H9 (cell line): ENCODE measurements at regions not wholly inside any gene's neighbourhood (a gene's known extent, or its start where the extent isn't known, plus 50 kb on each side); places are given as distances from the start of the nearest gene placed in this dataset.
A peak's percentile ranks its signal among the peaks of the same experiment; 100 is the strongest.

Experiments used
- DNase-seq: peaks from one replicate; pipeline ENCODE4 v3.0.0-alpha.2; 2017
- H2AFZ ChIP-seq: one replicate; pipeline ENCODE4 v1.6.1; 2013; ENCODE audit warnings: mild to moderate bottlenecking, low read length, control low read depth, moderate library complexity
- H2AK5ac ChIP-seq: 2 replicates; pipeline ENCODE4 v1.6.1; 2013; ENCODE audit warnings: low read length, control low read depth, mixed read lengths; ENCODE audit not compliant: insufficient read length
- H2BK120ac ChIP-seq: one replicate; pipeline ENCODE4 v1.6.1; 2013; ENCODE audit warnings: low read depth, mild to moderate bottlenecking, low read length, control low read depth, inconsistent platforms; ENCODE audit not compliant: poor library complexity, severe bottlenecking
- H2BK12ac ChIP-seq: 2 replicates; pipeline ENCODE4 v1.6.1; 2013; ENCODE audit warnings: low read length, control low read depth, mixed read lengths, low read depth; ENCODE audit not compliant: insufficient read length
- H2BK15ac ChIP-seq: 2 replicates; pipeline ENCODE4 v1.6.1; 2013; ENCODE audit warnings: low read depth, low read length, control low read depth
- H2BK20ac ChIP-seq: one replicate; pipeline ENCODE4 v1.6.1; 2013; ENCODE audit warnings: low read depth, mild to moderate bottlenecking, low read length, control low read depth, inconsistent platforms; ENCODE audit not compliant: poor library complexity, severe bottlenecking
- H2BK5ac ChIP-seq: 2 replicates; pipeline ENCODE4 v1.6.1; 2013; ENCODE audit warnings: low read length, control low read depth, mixed read lengths; ENCODE audit not compliant: insufficient read length
- H3K14ac ChIP-seq: 2 replicates; pipeline ENCODE4 v1.6.1; 2013; ENCODE audit warnings: low read length, control low read depth; ENCODE audit not compliant: insufficient read depth
- H3K18ac ChIP-seq: 2 replicates; pipeline ENCODE4 v1.6.1; 2013; ENCODE audit warnings: low read depth, mild to moderate bottlenecking, mixed read lengths, low read length, control low read depth; ENCODE audit not compliant: insufficient read length
- H3K23ac ChIP-seq: 2 replicates; pipeline ENCODE4 v1.6.1; 2013; ENCODE audit warnings: low read length, control low read depth, mixed read lengths, low read depth; ENCODE audit not compliant: insufficient read length
- H3K23me2 ChIP-seq: 2 replicates; pipeline ENCODE4 v1.6.1; 2013; ENCODE audit warnings: low read depth, mild to moderate bottlenecking, mixed read lengths, low read length, control low read depth; ENCODE audit not compliant: insufficient read length, poor library complexity, severe bottlenecking
- H3K27ac ChIP-seq: 2 replicates; pipeline ENCODE4 v1.5.1; 2013; ENCODE audit warnings: low read length, control low read depth, mixed read lengths, low read depth; ENCODE audit not compliant: insufficient read length
- H3K27me3 ChIP-seq: 2 replicates; pipeline ENCODE4 v1.6.1; 2013; ENCODE audit warnings: low read length, control low read depth, inconsistent platforms; ENCODE audit not compliant: insufficient read depth
- H3K4ac ChIP-seq: 2 replicates; pipeline ENCODE4 v1.6.1; 2013; ENCODE audit warnings: low read depth, mild to moderate bottlenecking, control low read depth, inconsistent platforms, low read length, moderate library complexity
- H3K4me1 ChIP-seq: 2 replicates; pipeline ENCODE4 v1.6.1; 2013; ENCODE audit warnings: low read length, control low read depth, inconsistent platforms; ENCODE audit not compliant: insufficient read depth
- H3K4me2 ChIP-seq: 2 replicates; pipeline ENCODE4 v1.6.1; 2013; ENCODE audit warnings: low read length, control low read depth, mixed read lengths; ENCODE audit not compliant: insufficient read length, insufficient read depth
- H3K56ac ChIP-seq: 2 replicates; pipeline ENCODE4 v1.6.1; 2013; ENCODE audit warnings: low read depth, mild to moderate bottlenecking, mixed read lengths, low read length, control low read depth; ENCODE audit not compliant: insufficient read length
- H3K79me1 ChIP-seq: 2 replicates; pipeline ENCODE4 v1.6.1; 2013; ENCODE audit warnings: low read depth, mild to moderate bottlenecking, moderate library complexity, low read length, control low read depth, inconsistent platforms; ENCODE audit not compliant: insufficient read depth, poor library complexity, severe bottlenecking
- H3K79me2 ChIP-seq: 2 replicates; pipeline ENCODE4 v1.6.1; 2013; ENCODE audit warnings: low read length, control low read depth, inconsistent platforms; ENCODE audit not compliant: insufficient read depth
- H3K9ac ChIP-seq: 2 replicates; pipeline ENCODE4 v1.6.1; 2013; ENCODE audit warnings: low read length, control low read depth, mixed read lengths; ENCODE audit not compliant: insufficient read length; ENCODE audit errors: extremely low read depth
- H3K9me3 ChIP-seq: one replicate; pipeline ENCODE4 v1.6.1; 2013; ENCODE audit warnings: low read depth, low read length, inconsistent platforms; ENCODE audit not compliant: control insufficient read depth
- H3T11ph ChIP-seq: one replicate; pipeline ENCODE4 v1.6.1; 2013; ENCODE audit warnings: mild to moderate bottlenecking, low read length, control low read depth, inconsistent platforms
- H4K20me1 ChIP-seq: one replicate; pipeline ENCODE4 v1.6.1; 2013; ENCODE audit not compliant: control insufficient read depth, insufficient read length, insufficient read depth
- H4K5ac ChIP-seq: 2 replicates; pipeline ENCODE4 v1.6.1; 2013; ENCODE audit warnings: low read depth, mild to moderate bottlenecking, mixed read lengths, low read length, control low read depth; ENCODE audit not compliant: insufficient read length
- H4K8ac ChIP-seq: replicated peaks from 2 replicates; pipeline ENCODE4 v1.6.1; 2013; ENCODE audit warnings: low read length, control low read depth, mixed read lengths, low read depth; ENCODE audit not compliant: insufficient read length
- H4K91ac ChIP-seq: 2 replicates; pipeline ENCODE4 v1.6.1; 2013; ENCODE audit warnings: low read depth, mild to moderate bottlenecking, moderate library complexity, mixed read lengths, low read length, control low read depth; ENCODE audit not compliant: insufficient read length
- H3K27ac Mint-ChIP-seq, 3 experiments: 2 replicates in 2 of 3; 3 replicates in 1 of 3; pipeline ENCODE4 v1.8.0; 2020 to 2021; ENCODE audit warnings: mixed read lengths in 3 of 3, mild to moderate bottlenecking in 1 of 3, moderate library complexity in 1 of 3
- H3K27me3 Mint-ChIP-seq: 2 replicates; pipeline ENCODE4 v1.8.0; 2021; ENCODE audit warnings: low read depth, mild to moderate bottlenecking, moderate library complexity, mixed read lengths
- H3K36me3 Mint-ChIP-seq, 3 experiments: 2 replicates in 2 of 3; 3 replicates in 1 of 3; pipeline ENCODE4 v1.8.0; 2020 to 2021; ENCODE audit warnings: low read depth in 3 of 3, mixed read lengths in 3 of 3; ENCODE audit not compliant: insufficient read depth in 1 of 3
- H3K4me1 Mint-ChIP-seq, 2 experiments: 2 replicates each; pipeline ENCODE4 v1.8.0; 2020; ENCODE audit warnings: mixed read lengths in 2 of 2
- H3K4me3 Mint-ChIP-seq, 2 experiments: 2 replicates in 1 of 2; 3 replicates in 1 of 2; pipeline ENCODE4 v1.8.0; 2020 to 2021; ENCODE audit warnings: mild to moderate bottlenecking in 2 of 2, mixed read lengths in 2 of 2, moderate library complexity in 1 of 2
- H3K9me3 Mint-ChIP-seq, 2 experiments: 2 replicates in 1 of 2; 3 replicates in 1 of 2; pipeline ENCODE4 v1.8.0; 2020; ENCODE audit warnings: mild to moderate bottlenecking in 2 of 2, mixed read lengths in 2 of 2, moderate library complexity in 1 of 2
- WGBS: extraction: QIAGEN DNeasy Blood & Tissue Kit; methylation state at CpG from one replicate; pipeline ENCODE4 v1.1.7; 2013; ENCODE audit warnings: missing lambda C conversion rate, low lambda C conversion rate, mixed read lengths; ENCODE audit not compliant: insufficient read length; ENCODE audit errors: extremely low coverage; 5-methylcytosine and 5-hydroxymethylcytosine counted together
- TF ChIP-seq, protein P1 (sequence below): fragments of 200-600 bp; sonication (generic); conservative IDR thresholded peaks from 3 replicates; pipeline ENCODE4 v1.8.0; 2021; ENCODE audit warnings: antibody characterized with exemption, mild to moderate bottlenecking

DNA sequence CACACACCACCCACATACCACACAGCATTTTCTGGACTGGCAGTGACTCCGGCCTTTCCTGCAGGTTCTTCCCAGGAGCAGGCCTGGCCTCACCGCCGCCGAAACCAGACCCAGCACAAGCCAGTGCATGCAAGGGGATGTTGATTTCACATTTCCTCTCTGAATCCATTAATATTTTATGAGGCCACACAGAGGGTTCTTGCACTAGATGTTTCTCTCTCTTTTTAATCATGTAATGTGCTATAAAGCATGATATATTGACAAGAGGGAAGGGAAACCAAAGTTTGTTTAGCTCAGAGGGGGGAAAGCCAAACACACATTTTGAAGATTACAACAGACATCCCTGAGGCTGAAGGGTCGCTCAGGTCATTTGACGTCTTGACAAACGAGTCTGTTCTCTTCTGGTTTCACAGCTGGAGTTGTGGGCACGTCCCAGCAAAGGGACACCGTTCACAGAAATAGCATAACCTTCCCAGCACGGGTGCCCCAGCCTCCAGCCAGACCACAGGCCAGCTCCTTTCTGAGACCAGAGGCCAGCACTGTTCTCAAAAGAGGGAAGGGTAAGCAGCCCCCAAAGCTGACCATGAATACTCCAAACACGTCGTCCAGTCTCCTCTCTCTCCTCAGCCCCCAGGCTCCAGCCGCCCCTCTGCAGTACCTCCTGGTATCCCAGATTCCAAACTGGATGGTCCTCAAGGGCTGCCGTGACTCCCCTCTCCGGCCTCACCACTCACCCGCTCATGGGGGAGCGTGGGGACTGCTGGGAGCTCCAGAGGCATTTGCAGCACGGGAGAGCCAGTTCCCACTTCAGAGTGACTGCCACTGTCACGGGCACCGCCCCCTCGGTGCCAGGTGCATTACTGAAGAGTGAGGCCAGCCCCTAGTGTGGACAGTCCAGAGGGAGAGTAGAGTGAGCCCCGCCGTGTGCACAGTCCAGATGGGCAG is 340.3 kb upstream of the SALL3 start:
- TF ChIP-seq, protein P1, sequence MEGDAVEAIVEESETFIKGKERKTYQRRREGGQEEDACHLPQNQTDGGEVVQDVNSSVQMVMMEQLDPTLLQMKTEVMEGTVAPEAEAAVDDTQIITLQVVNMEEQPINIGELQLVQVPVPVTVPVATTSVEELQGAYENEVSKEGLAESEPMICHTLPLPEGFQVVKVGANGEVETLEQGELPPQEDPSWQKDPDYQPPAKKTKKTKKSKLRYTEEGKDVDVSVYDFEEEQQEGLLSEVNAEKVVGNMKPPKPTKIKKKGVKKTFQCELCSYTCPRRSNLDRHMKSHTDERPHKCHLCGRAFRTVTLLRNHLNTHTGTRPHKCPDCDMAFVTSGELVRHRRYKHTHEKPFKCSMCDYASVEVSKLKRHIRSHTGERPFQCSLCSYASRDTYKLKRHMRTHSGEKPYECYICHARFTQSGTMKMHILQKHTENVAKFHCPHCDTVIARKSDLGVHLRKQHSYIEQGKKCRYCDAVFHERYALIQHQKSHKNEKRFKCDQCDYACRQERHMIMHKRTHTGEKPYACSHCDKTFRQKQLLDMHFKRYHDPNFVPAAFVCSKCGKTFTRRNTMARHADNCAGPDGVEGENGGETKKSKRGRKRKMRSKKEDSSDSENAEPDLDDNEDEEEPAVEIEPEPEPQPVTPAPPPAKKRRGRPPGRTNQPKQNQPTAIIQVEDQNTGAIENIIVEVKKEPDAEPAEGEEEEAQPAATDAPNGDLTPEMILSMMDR: no peak
- H2BK20ac ChIP-seq: no peak overlapping the region
- Mint-ChIP-seq H3K27me3 (no peaks in the 10 kb centered on the region), H3K4me3 (no peak overlapping the region), H3K9me3 (peaks cover 8 to 9% of the 10 kb centered on the region in 2 experiments; a peak in 4 of 5 replicates), H3K36me3 (peaks cover 0 to 8% (median 5%) of the 10 kb centered on the region in 3 experiments; a peak in 4 of 7 replicates), H3K4me1 (peaks cover 4 to 15% of the 10 kb centered on the region in 2 experiments; a peak in 3 of 4 replicates), H3K27ac (peak overlapping the region in 1 of 3 experiments; percentile 29; a peak in 1 of 7 replicates)
- no peak overlapping the region for H2BK5ac ChIP-seq
- no peak overlapping the region for H2AK5ac ChIP-seq
- no peak overlapping the region for H4K91ac ChIP-seq
- H3K23ac ChIP-seq: no peak overlapping the region
- no peak overlapping the region for H3T11ph ChIP-seq
- peak overlapping the region; percentile 0 for H3K18ac ChIP-seq
- H3K4me1 ChIP-seq: peaks cover 3% of the 10 kb centered on the region; the same call in 1 of the 2 replicates
- no peak overlapping the region for H2BK12ac ChIP-seq
- H3K4ac ChIP-seq: no peak overlapping the region
- no peaks in the 10 kb centered on the region for H3K23me2 ChIP-seq
- no peak overlapping the region for H3K56ac ChIP-seq
- H3K14ac ChIP-seq: no peak overlapping the region
- H3K79me1 ChIP-seq: no peaks in the 10 kb centered on the region
- H3K9me3 ChIP-seq: no peaks in the 10 kb centered on the region
- no peak overlapping the region for H4K8ac ChIP-seq
- DNase-seq: no peak
- H3K79me2 ChIP-seq: no peaks in the 10 kb centered on the region
- no peak overlapping the region for H3K4me2 ChIP-seq
- no peak overlapping the region for H2AFZ ChIP-seq
- no peak overlapping the region for H2BK120ac ChIP-seq
- H3K27me3 ChIP-seq: no peaks in the 10 kb centered on the region
- H3K27ac ChIP-seq: no peak overlapping the region
- no CpG with 5 or more reads among the region's 23 CpGs for WGBS
- no peak overlapping the region for H2BK15ac ChIP-seq
- no peak overlapping the region for H4K5ac ChIP-seq
- H3K9ac ChIP-seq: no peak overlapping the region
- H4K20me1 ChIP-seq: peaks cover 3% of the 10 kb centered on the region
